ENCODE measurements at regions not wholly inside any gene's neighbourhood (a gene's known extent, or its start where the extent isn't known, plus 50 kb on each side); places are given as distances from the start of the nearest gene placed in this dataset.

GRCh38 chr9:126017758-126018157 is 270.6 kb downstream of the PBX3 start:
- DNase-seq (ENCODE audit: low spot score), result no peak

DNA sequence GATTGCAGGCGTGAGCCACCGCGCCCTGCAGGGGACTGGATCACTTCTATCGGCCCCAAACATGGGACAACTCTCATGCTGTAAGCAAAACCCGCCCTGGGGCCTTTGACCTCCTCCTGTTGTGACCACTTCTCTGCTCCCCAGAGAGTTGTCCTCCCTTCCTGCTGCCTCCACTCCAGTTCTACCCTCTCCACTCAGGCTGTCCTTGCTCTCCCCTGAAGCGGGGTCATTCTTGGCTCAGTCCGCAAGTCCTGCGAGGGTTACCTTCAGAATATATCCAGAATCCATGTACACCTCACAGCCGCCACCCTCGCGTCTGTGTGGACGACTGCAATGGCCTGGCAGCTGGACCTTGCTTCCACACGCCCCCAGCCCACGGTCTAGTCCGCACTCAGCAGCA is 273.7 kb downstream of the PBX3 start:
- no peak for DNase-seq (ENCODE audit: low spot score)

GRCh38 chr9:126023962-126024361 is 276.8 kb downstream of the PBX3 start:
- DNase-seq (ENCODE audit: low spot score), result no peak

GRCh38 chr9:126024581-126025230 is 277.5 kb downstream of the PBX3 start:
- no peak for DNase-seq (ENCODE audit: low spot score)

- DNase-seq (ENCODE audit: low spot score), result no peak
Observed at GRCh38 chr9:126025991-126026390, 278.8 kb downstream of the PBX3 start.

- no peak for DNase-seq (ENCODE audit: low spot score)
Observed at GRCh38 chr9:126027566-126027965, 280.4 kb downstream of the PBX3 start.

- DNase-seq (ENCODE audit: low spot score), result no peak
Observed at GRCh38 chr9:126028746-126029145, 281.6 kb downstream of the PBX3 start.

GRCh38 chr9:126030716-126031115 is 283.5 kb downstream of the PBX3 start:
- no peak for DNase-seq (ENCODE audit: low spot score)

DNA sequence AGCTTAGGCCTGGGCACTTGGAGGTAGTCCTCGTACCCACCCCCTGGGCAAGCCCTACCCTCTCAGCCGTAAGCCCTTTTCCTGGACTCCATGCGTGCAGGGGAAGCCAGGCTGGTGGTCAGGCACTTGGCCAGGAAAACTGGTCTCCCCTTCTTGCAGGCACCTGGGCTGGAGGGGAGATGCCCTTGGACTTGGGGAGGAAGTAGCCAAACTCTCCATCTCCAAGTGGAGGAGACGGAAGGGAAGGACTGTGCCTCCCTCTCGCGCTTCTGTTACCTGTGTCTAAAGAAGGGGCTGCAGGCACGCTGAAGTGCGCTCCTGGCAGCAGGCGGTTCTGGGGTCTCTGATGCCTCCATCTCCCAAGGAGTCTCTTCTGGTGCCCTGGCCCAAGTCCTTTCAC is 283.9 kb downstream of the PBX3 start:
- DNase-seq (ENCODE audit: low spot score), result no peak

DNA sequence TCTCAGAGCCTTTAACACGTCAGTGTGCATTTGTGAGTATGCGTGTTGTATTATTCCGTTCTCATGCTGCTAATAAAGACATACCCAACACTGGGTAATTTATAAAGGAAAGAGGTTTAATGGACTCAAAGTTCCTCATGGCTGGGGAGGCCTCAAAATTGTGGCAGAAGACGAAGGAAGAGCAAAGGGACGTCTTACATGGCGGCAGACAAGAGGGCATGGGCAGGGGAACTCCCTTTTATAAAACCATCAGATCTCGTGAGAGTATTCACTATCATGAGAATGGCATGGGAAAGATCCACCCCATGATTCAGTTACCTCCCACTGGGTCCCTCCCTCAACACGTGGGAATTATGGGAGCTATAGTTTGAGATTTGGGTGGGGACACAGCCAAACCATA is 285.0 kb downstream of the PBX3 start:
- no peak for DNase-seq (ENCODE audit: low spot score)

GRCh38 chr9:126033318-126033717 is 286.1 kb downstream of the PBX3 start:
- DNase-seq (ENCODE audit: low spot score), result no peak

DNA sequence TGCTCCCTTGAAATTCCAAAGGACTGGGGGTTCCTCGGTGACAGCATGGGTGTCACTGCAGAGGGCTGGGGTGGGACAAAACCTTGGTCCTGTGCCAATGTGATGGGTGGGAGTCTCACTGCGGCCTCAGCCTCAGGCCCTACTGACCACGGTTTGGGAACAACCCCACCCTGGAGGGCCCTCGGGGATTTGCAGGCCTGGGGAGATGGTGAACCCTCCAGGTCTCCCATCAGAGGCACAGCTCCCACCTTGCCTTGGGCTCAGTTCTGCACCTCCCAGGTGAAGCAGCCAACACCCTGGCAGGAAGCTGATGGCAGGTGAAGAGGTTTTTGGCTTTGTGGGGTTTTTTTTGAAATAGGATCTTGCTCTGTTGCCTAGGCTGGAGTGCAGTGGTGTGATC is 286.8 kb downstream of the PBX3 start:
- DNase-seq (ENCODE audit: low spot score), result no peak

GRCh38 chr9:126036881-126037291 is 289.7 kb downstream of the PBX3 start:
- no peak for DNase-seq (ENCODE audit: low spot score)

DNA sequence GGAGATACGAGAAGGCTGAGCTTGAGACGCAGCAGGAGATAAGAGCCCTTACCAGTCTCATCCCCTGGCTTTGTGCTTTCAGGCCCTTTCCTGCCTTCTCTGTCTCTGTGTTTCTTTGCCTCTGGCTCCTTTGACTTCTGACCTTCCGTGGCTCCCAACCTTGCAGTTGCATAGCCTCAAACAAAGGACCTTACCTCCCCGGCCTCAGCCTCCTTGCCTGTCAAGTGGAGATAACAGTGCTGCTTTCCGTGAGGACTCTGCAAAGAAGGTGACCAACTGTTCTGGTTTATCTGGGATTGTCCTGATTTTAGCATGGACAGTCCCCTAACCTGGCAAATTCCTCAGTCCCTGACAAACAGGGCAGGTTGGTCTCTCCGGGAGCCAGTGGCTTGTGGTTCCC is 287.8 kb upstream of the MVB12B start:
- no peak for DNase-seq (ENCODE audit: low spot score)

DNA sequence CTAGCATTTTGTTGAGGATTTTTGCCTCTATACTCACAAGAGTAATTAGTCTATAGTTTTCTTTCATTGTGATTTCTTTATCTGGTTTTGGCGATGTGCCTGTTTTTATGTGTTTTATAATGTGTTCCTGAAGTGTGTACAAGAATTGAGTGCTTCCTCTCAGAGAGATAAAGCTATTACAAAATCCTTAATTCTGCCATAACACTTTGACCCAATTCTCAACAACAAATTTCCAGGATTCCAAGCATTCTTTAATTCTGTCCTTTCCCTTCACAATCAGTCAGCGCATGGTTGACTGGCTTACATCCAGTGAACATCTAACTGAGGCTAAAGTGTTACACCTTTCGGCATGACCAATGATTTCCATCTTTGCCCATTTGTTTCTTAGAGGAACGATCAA is 282.9 kb upstream of the MVB12B start:
- no peak for DNase-seq (ENCODE audit: low spot score)

GRCh38 chr9:126049088-126049487 is 277.5 kb upstream of the MVB12B start:
- no peak for DNase-seq (ENCODE audit: low spot score)

DNA sequence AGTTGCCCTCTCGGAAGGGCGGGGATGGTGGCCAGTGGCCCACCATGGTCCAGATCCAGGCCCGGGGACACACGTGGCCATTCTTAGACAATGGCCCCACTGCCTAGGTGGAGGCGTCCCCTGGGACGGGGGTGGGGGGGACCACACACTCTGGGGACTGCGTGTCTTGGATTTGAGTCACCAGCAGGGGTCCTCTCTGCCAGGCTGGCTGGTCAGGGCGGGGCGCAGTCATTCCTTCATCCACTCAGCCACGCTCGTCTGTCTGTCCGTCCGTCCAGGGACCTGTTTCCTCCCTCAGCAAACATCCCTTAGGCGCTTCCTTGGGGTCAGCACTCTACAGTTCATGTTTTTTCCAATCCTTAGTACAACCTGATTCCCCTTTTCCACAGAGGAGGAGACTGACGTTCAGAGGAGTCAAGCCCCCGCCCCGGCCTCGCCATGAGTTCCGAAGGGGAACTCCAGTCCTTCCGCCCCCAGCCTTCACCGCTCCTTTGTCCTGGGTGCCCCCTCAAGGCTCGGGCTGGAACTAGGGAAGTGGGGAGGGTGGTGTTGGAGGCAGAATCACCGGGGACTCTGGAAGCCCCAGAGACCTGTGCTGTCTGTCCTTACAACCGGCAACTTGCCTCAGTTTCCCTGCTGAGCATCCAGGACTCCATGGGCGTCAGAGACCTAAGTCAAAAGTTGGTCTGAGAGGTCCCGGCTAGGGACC is 276.6 kb upstream of the MVB12B start:
- no peak for DNase-seq (ENCODE audit: low spot score)

DNA sequence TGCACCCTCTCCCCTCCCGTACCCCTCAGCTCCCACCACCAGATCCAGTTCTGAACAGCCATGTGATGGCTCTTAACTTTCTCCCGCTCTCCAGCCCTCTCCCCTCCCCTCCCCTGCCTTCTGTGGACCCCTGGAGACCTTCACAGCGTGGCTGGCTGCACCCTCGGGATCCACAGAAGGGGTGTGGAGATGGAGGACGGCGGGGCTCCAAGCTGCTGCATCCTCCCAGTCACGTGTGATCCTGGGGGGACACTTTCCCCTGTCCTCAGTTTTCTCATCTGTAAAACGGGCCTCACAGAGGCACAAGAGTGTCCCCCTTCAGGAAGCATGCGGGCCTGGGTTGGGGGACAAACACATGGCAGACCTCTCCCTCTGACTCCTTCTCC is 276.0 kb upstream of the MVB12B start:
- DNase-seq (ENCODE audit: low spot score), result no peak

GRCh38 chr9:126051446-126052130 is 275.0 kb upstream of the MVB12B start:
- no peak for DNase-seq (ENCODE audit: low spot score)

DNA sequence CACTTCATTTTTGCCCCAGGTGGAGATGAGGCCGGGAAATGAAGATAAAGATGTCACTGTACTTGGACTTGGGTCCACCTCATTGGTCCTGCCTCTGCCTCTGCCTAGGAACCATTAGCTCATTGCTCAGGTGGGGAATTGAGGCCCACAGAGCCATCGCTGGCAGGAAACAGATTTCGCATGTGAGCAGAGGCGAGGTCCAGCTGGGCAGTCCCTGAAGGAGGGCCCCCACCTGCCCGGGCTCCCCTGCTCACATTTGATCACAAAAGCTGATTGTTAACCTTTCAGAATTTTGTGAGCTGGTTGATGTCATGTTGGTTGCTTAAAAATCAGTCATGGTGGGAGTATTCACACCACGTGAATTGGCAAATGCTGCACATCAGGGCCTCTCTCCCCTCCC is 273.8 kb upstream of the MVB12B start:
- no peak for DNase-seq (ENCODE audit: low spot score)

- DNase-seq (ENCODE audit: low spot score), result no peak
Observed at GRCh38 chr9:126053913-126054312, 272.7 kb upstream of the MVB12B start.

GRCh38 chr9:126055381-126055985 is 271.1 kb upstream of the MVB12B start:
- DNase-seq (ENCODE audit: low spot score), result no peak

Data from activated CD4-positive, alpha-beta T cell treated with anti-CD3 and anti-CD28 coated beads, Interleukin-2, Interleukin-4, amounts not matched to agents 100 ng/mL and 50 ng/mL, durations not matched to agents 16 hours and 8 hours (primary cell).